A673 (cell line): ENCODE measurements at regions not wholly inside any gene's neighbourhood (a gene's known extent, or its start where the extent isn't known, plus 50 kb on each side); places are given as distances from the start of the nearest gene placed in this dataset.

Experiments used
- BruUV-seq: library from RNA; stranded (reverse); fragments of 400-500 nt; replicated peaks from 2 replicates; lab custom pipeline; 2021; lab: Mats Ljungman, UMichigan
- CTCF ChIA-PET: fragments of 300-600 bp; sonication (Branson Sonifier 250); formaldehyde crosslinking; loops from one replicate; lab custom pipeline; 2022; ENCODE audit warnings: antibody characterized with exemption; lab: Charles Lee
- POLR2A ChIA-PET: fragments of 300-600 bp; sonication (Branson Sonifier 250); formaldehyde crosslinking; loops from one replicate; lab custom pipeline; 2022; ENCODE audit warnings: antibody characterized with exemption; ENCODE audit not compliant: low non-redundant PET; lab: Charles Lee
- DNase-seq: peaks from one replicate; pipeline ENCODE4 v3.0.0-alpha.2; 2015; ENCODE audit warnings: low spot score
- H3K27ac ChIP-seq: fragments of 200-600 bp; sonication (generic); 2 replicates; pipeline ENCODE4 v1.5.1; 2016; ENCODE audit warnings: mixed run types, low read depth, mild to moderate bottlenecking, mixed read lengths, antibody characterized with exemption, low read length; ENCODE audit not compliant: poor library complexity, severe bottlenecking
- H3K27me3 ChIP-seq: fragments of 200-600 bp; sonication (generic); replicated peaks from 2 replicates; pipeline ENCODE4 v1.6.1; 2017; ENCODE audit warnings: mixed run types, low read depth, mild to moderate bottlenecking, mixed read lengths, antibody characterized with exemption, low read length; ENCODE audit not compliant: insufficient read depth, poor library complexity
- H3K36me3 ChIP-seq: fragments of 200-600 bp; sonication (generic); 2 replicates; pipeline ENCODE4 v1.6.1; 2016; ENCODE audit warnings: mixed run types, mild to moderate bottlenecking, mixed read lengths, antibody characterized with exemption, low read length; ENCODE audit not compliant: insufficient read depth, poor library complexity, severe bottlenecking
- H3K4me1 ChIP-seq: fragments of 200-600 bp; sonication (generic); 2 replicates; pipeline ENCODE4 v1.6.1; 2017; ENCODE audit warnings: mixed run types, mild to moderate bottlenecking, mixed read lengths, antibody characterized with exemption, low read length; ENCODE audit not compliant: insufficient read depth, poor library complexity, severe bottlenecking
- H3K4me3 ChIP-seq: fragments of 200-600 bp; sonication (generic); 2 replicates; pipeline ENCODE4 v1.5.1; 2016; ENCODE audit warnings: low read depth, mixed run types, mild to moderate bottlenecking, mixed read lengths, low read length; ENCODE audit not compliant: poor library complexity, severe bottlenecking
- H3K9me3 ChIP-seq: fragments of 200-600 bp; sonication (generic); 2 replicates; pipeline ENCODE4 v1.6.1; 2016; ENCODE audit warnings: mixed run types, low read depth, mild to moderate bottlenecking, mixed read lengths, antibody characterized with exemption, low read length; ENCODE audit not compliant: poor library complexity, severe bottlenecking
- EZH2 ChIP-seq: fragments of 200-600 bp; sonication (generic); IDR thresholded peaks from 2 replicates; pipeline ENCODE4 v1.6.1; 2017; ENCODE audit warnings: borderline replicate concordance, low read depth, mild to moderate bottlenecking, mixed read lengths, antibody characterized with exemption, low read length; ENCODE audit not compliant: poor library complexity, severe bottlenecking
- intact Hi-C: fragments of 100-400 bp; cut with micrococcal nuclease; formaldehyde crosslinking; loops from one replicate; pipeline ENCODE4 v1.10.0; 2022; ENCODE audit not compliant: unreplicated experiment
- TF ChIP-seq, protein P1 (sequence below): fragments of 300-800, 200-600 bp; sonication (generic); conservative IDR thresholded peaks from 2 replicates; pipeline ENCODE4 v1.5.1; 2017; ENCODE audit warnings: low read depth, mild to moderate bottlenecking, antibody characterized with exemption, low read length, moderate library complexity, mixed read lengths

DNA sequence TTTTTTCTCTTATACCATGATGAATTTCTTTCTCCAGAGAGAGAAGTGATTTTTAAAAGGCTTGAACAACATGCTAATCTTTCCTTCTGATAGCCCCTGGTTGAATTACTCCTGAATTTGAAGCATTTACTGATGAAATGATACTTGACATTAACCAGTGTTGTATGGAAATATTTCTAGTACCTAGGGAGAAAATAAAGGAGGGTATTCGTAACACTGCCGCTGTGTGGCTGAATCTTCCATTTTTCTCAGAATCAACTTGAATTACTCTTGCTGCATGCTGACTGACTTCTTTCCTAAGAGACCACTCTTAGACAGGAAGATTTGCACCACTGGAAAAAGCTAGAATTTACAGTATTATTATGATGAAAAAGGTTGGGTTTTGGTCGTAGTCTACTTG is 118.3 kb downstream of the FAT3 start:
- Histone ChIP-seq H3K4me1 (no peaks in the 10 kb centered on the region), H3K27me3 (no peaks in the 10 kb centered on the region), H3K27ac (no peak overlapping the region), H3K36me3 (no peaks in the 10 kb centered on the region), H3K9me3 (no peaks in the 10 kb centered on the region), H3K4me3 (no peak overlapping the region)
- POLR2A ChIA-PET: no interaction called here
- DNase-seq: no peak
- TF ChIP-seq, protein P1, sequence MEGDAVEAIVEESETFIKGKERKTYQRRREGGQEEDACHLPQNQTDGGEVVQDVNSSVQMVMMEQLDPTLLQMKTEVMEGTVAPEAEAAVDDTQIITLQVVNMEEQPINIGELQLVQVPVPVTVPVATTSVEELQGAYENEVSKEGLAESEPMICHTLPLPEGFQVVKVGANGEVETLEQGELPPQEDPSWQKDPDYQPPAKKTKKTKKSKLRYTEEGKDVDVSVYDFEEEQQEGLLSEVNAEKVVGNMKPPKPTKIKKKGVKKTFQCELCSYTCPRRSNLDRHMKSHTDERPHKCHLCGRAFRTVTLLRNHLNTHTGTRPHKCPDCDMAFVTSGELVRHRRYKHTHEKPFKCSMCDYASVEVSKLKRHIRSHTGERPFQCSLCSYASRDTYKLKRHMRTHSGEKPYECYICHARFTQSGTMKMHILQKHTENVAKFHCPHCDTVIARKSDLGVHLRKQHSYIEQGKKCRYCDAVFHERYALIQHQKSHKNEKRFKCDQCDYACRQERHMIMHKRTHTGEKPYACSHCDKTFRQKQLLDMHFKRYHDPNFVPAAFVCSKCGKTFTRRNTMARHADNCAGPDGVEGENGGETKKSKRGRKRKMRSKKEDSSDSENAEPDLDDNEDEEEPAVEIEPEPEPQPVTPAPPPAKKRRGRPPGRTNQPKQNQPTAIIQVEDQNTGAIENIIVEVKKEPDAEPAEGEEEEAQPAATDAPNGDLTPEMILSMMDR: no peak
- TF ChIP-seq EZH2: no peak
- intact Hi-C loops: no loop called here
- BruUV-seq: no TSS peak
- CTCF ChIA-PET: no interaction called here

DNA sequence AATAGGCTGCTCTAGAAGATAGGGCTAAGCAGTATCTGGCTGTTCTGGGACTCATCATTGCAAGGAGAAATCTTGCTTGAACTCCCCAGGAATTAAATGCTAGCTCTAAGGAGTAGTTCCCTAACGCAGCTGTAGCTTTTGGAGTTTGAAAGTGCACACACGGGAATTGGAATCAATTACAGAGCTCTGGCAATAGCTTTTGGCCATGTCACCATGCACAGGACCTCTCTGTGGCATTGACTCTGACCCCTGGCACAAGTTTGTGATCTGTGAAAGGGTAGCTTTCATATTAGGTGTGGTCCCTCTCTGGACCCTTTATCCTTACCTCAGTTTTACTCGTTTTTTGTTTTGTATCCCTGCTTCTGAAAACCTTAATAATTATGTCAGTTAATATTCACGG is 121.6 kb downstream of the FAT3 start:
- intact Hi-C loops: no loop called here
- no peaks in the 10 kb centered on the region for H3K9me3 ChIP-seq
- no peak overlapping the region for H3K27ac ChIP-seq
- TF ChIP-seq EZH2: no peak
- TF ChIP-seq, protein P1: no peak
- no peak for DNase-seq
- H3K27me3 ChIP-seq: no peaks in the 10 kb centered on the region
- H3K4me3 ChIP-seq: no peak overlapping the region
- H3K36me3 ChIP-seq: no peaks in the 10 kb centered on the region
- peaks cover 6% of the 10 kb centered on the region for H3K4me1 ChIP-seq
- POLR2A ChIA-PET: interaction anchor here (0.6 kb wide), 1 partner anchor 98 kb away, joined by 4 read pairs; no protein-coding TSS in a partner anchor
- no TSS peak for BruUV-seq
- CTCF ChIA-PET: no interaction called here

DNA sequence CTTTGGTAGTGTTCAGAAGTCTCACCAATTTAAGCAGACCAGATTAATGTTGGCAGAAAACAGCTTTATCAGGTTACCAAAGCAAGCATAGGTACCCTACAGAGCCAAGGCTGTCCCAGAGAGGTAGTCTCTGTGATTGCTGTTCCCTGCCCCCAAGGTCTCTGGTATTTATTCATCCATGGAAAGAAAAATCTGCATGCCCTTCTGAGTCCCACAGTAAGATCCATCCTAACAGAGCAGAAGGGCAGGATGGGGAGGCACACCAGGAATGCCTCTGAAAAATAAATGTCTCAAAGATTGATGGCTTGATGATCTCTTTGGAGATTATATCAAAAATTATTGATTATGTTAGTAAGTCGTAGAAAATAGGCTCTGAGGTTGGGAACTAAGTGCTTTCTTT is 122.8 kb downstream of the FAT3 start:
- no peaks in the 10 kb centered on the region for H3K27me3 ChIP-seq
- no peak overlapping the region for H3K27ac ChIP-seq
- BruUV-seq: no TSS peak
- H3K9me3 ChIP-seq: no peaks in the 10 kb centered on the region
- ChIA-PET CTCF (no interaction called here), POLR2A (no interaction called here)
- H3K4me3 ChIP-seq: no peak overlapping the region
- no peaks in the 10 kb centered on the region for H3K36me3 ChIP-seq
- DNase-seq: no peak
- intact Hi-C loops: no loop called here
- TF ChIP-seq EZH2: no peak
- TF ChIP-seq, protein P1: no peak
- peaks cover 6% of the 10 kb centered on the region for H3K4me1 ChIP-seq
